OCI-LY1 (cell line): ENCODE measurements at regions not wholly inside any gene's neighbourhood (a gene's known extent, or its start where the extent isn't known, plus 50 kb on each side); places are given as distances from the start of the nearest gene placed in this dataset.

Experiments
- H2AFZ ChIP-seq: fragments of 200-600 bp; sonication (generic), shearing (Covaris generic); 2 replicates; pipeline ENCODE4 v1.6.0; 2014; ENCODE audit warnings: antibody characterized with exemption, mild to moderate bottlenecking, low read length
- H3F3A ChIP-seq: fragments of 200-600 bp; sonication (generic), shearing (Covaris generic); 2 replicates; pipeline ENCODE4 v1.6.0; 2014; ENCODE audit warnings: mild to moderate bottlenecking, antibody characterized with exemption, low read length, moderate library complexity; ENCODE audit not compliant: insufficient read depth
- H3K27ac ChIP-seq: fragments of 200-600 bp; sonication (generic); 2 replicates; pipeline ENCODE4 v1.5.1; 2014; ENCODE audit warnings: low read length, mixed run types, mild to moderate bottlenecking, low read depth; ENCODE audit not compliant: poor library complexity, severe bottlenecking
- H3K27me3 ChIP-seq: fragments of 200-600 bp; sonication (generic); 2 replicates; pipeline ENCODE4 v1.6.0; 2014; ENCODE audit warnings: antibody characterized with exemption, mild to moderate bottlenecking, low read length, moderate library complexity; ENCODE audit not compliant: insufficient read depth
- H3K36me3 ChIP-seq: fragments of 200-600 bp; sonication (generic); 2 replicates; pipeline ENCODE4 v1.6.1; 2014; ENCODE audit warnings: mild to moderate bottlenecking, antibody characterized with exemption, low read length, moderate library complexity, mixed read lengths; ENCODE audit not compliant: insufficient read depth
- H3K4me1 ChIP-seq: fragments of 200-600 bp; sonication (generic); 2 replicates; pipeline ENCODE4 v1.5.1; 2014; ENCODE audit warnings: mild to moderate bottlenecking, low read length, moderate library complexity; ENCODE audit not compliant: insufficient read depth, severe bottlenecking
- H3K4me2 ChIP-seq: fragments of 200-600 bp; sonication (generic), shearing (Covaris generic); 2 replicates; pipeline ENCODE4 v1.6.1; 2014; ENCODE audit warnings: low read length
- H3K4me3 ChIP-seq: fragments of 200-600 bp; sonication (generic); 2 replicates; pipeline ENCODE4 v1.5.1; 2014; ENCODE audit warnings: low read length, low read depth, mild to moderate bottlenecking, mixed read lengths; ENCODE audit not compliant: poor library complexity, severe bottlenecking
- H3K79me2 ChIP-seq: fragments of 200-600 bp; shearing (Covaris generic); 2 replicates; pipeline ENCODE4 v1.6.1; 2016; ENCODE audit warnings: mixed run types, low read length, mixed read lengths; ENCODE audit not compliant: insufficient read depth
- H3K9ac ChIP-seq: fragments of 200-600 bp; sonication (generic), shearing (Covaris generic); 2 replicates; pipeline ENCODE4 v1.6.1; 2014; ENCODE audit warnings: mild to moderate bottlenecking, low read length, mixed read lengths
- H3K9me2 ChIP-seq: fragments of 200-600 bp; sonication (generic), shearing (Covaris generic); 2 replicates; pipeline ENCODE4 v1.6.1; 2014; ENCODE audit warnings: low read depth, mild to moderate bottlenecking, low read length, mixed read lengths
- H3K9me3 ChIP-seq: fragments of 200-600 bp; shearing (Covaris generic); 2 replicates; pipeline ENCODE4 v1.6.1; 2014; ENCODE audit warnings: low read length, mixed read lengths
- H4K20me1 ChIP-seq: fragments of 200-600 bp; sonication (generic), shearing (Covaris generic); 2 replicates; pipeline ENCODE4 v1.6.0; 2016; ENCODE audit warnings: mild to moderate bottlenecking, low read length; ENCODE audit not compliant: insufficient read depth
- CTCF ChIP-seq: fragments of 200-600 bp; sonication (generic), shearing (Covaris generic); IDR thresholded peaks from 2 replicates; pipeline ENCODE4 v1.5.1; 2017; ENCODE audit warnings: mild to moderate bottlenecking, antibody characterized with exemption, low read length, moderate library complexity, mixed read lengths
- EZH2 ChIP-seq: fragments of 200-600 bp; sonication (generic), shearing (Covaris generic); IDR thresholded peaks from 2 replicates; pipeline ENCODE4 v1.8.0; 2017; ENCODE audit warnings: borderline replicate concordance, mixed run types, mild to moderate bottlenecking, antibody characterized with exemption, low read length, moderate library complexity, mixed read lengths

- Histone ChIP-seq H3K79me2 (no peaks in the 10 kb centered on the region), H3F3A (0 out of 2 replicates have a peak, but pooled peaks cover 3% of the 10 kb centered on the region), H3K36me3 (no peaks in the 10 kb centered on the region), H3K4me1 (peaks cover 35% of the 10 kb centered on the region), H3K27ac (peak overlapping the region; percentile 91), H3K9me2 (no peaks in the 10 kb centered on the region), H4K20me1 (no peaks in the 10 kb centered on the region), H3K4me3 (no peak overlapping the region), H3K4me2 (peak overlapping the region; percentile 48), H3K27me3 (no peaks in the 10 kb centered on the region), H3K9ac (peak overlapping the region; percentile 53), H2AFZ (peak overlapping the region; percentile 60; the same call in 1 of the 2 replicates), H3K9me3 (no peaks in the 10 kb centered on the region)
- TF ChIP-seq CTCF, result no peak
- TF ChIP-seq EZH2, result no peak
Observed at GRCh38 chr2:12261986-12262680, 454.6 kb upstream of the TRIB2 start.

- Histone ChIP-seq H2AFZ (0 out of 2 replicates have a peak overlapping the region, but pooled peaks have one; percentile 5), H3K27ac (peak overlapping the region; percentile 91)
- TF ChIP-seq EZH2, result no peak
- TF ChIP-seq CTCF, result no peak
Observed at GRCh38 chr2:12262681-12263436, 453.9 kb upstream of the TRIB2 start.

GRCh38 chr2:12263730-12264129 lies 453.0 kb upstream of the TRIB2 start:
- Histone ChIP-seq H3K9me2 (no peaks in the 10 kb centered on the region), H3K79me2 (no peaks in the 10 kb centered on the region), H3K27me3 (no peaks in the 10 kb centered on the region), H4K20me1 (no peaks in the 10 kb centered on the region), H3K4me1 (peaks cover 35% of the 10 kb centered on the region), H3K9ac (peak overlapping the region; percentile 8; the same call in 1 of the 2 replicates), H3K27ac (peak overlapping the region; percentile 91), H3K9me3 (no peaks in the 10 kb centered on the region), H3K4me3 (no peak overlapping the region), H3K36me3 (no peaks in the 10 kb centered on the region), H3K4me2 (peak overlapping the region; percentile 48; the same call in 1 of the 2 replicates), H2AFZ (no peak overlapping the region), H3F3A (0 out of 2 replicates have a peak, but pooled peaks cover 3% of the 10 kb centered on the region)
- no peak for TF ChIP-seq EZH2
- no peak for TF ChIP-seq CTCF

More at GRCh38 chr2:12262681-12263436, 453.9 kb upstream of the TRIB2 start:
- H3K4me3 ChIP-seq, result no peak overlapping the region
- H3K9ac ChIP-seq, result peak overlapping the region; percentile 53
- H3K9me3 ChIP-seq, result no peaks in the 10 kb centered on the region
- H3K4me2 ChIP-seq, result peak overlapping the region; percentile 48
- no peaks in the 10 kb centered on the region for H3K9me2 ChIP-seq
- no peaks in the 10 kb centered on the region for H4K20me1 ChIP-seq
- H3K79me2 ChIP-seq, result no peaks in the 10 kb centered on the region
- H3K27me3 ChIP-seq, result no peaks in the 10 kb centered on the region
- no peaks in the 10 kb centered on the region for H3K36me3 ChIP-seq
- H3F3A ChIP-seq, result 0 out of 2 replicates have a peak, but pooled peaks cover 3% of the 10 kb centered on the region
- H3K4me1 ChIP-seq, result peaks cover 35% of the 10 kb centered on the region
